Trophoblast cell (in vitro differentiated cells and primary cell): ENCODE measurements at regions not wholly inside any gene's neighbourhood (a gene's known extent, or its start where the extent isn't known, plus 50 kb on each side); places are given as distances from the start of the nearest gene placed in this dataset.

Source experiments
- DNase-seq, 2 donors: peaks; one replicate each; pipeline ENCODE4 v3.0.0-alpha.2; 2016
- H2AFZ ChIP-seq: 2 replicates; pipeline ENCODE4 v1.6.1; 2013; ENCODE audit warnings: low read length, moderate library complexity, mild to moderate bottlenecking; ENCODE audit not compliant: insufficient read depth, poor library complexity
- H2AK5ac ChIP-seq: 2 replicates; pipeline ENCODE4 v1.6.1; 2013; ENCODE audit warnings: mild to moderate bottlenecking, low read length
- H2BK120ac ChIP-seq: 2 replicates; pipeline ENCODE4 v1.6.1; 2013; ENCODE audit warnings: low read length, mild to moderate bottlenecking, moderate library complexity; ENCODE audit not compliant: insufficient read depth, poor library complexity
- H2BK12ac ChIP-seq: 2 replicates; pipeline ENCODE4 v1.6.1; 2013; ENCODE audit warnings: mild to moderate bottlenecking, low read length, moderate library complexity
- H2BK5ac ChIP-seq: 2 replicates; pipeline ENCODE4 v1.6.1; 2013; ENCODE audit warnings: low read length, low read depth, moderate library complexity, mild to moderate bottlenecking; ENCODE audit not compliant: poor library complexity
- H3K14ac ChIP-seq: 2 replicates; pipeline ENCODE4 v1.6.1; 2013; ENCODE audit warnings: mild to moderate bottlenecking, low read length
- H3K18ac ChIP-seq: 2 replicates; pipeline ENCODE4 v1.6.1; 2013; ENCODE audit warnings: mild to moderate bottlenecking, low read length
- H3K23ac ChIP-seq: 2 replicates; pipeline ENCODE4 v1.6.1; 2013; ENCODE audit warnings: low read length
- H3K27ac ChIP-seq: 2 replicates; pipeline ENCODE4 v1.5.1; 2013; ENCODE audit warnings: low read depth, mild to moderate bottlenecking, inconsistent platforms, low read length, moderate library complexity
- H3K27me3 ChIP-seq: 2 replicates; pipeline ENCODE4 v1.6.1; 2013; ENCODE audit warnings: inconsistent platforms, mild to moderate bottlenecking, low read length, moderate library complexity; ENCODE audit not compliant: insufficient read depth
- H3K36me3 ChIP-seq, 2 experiments: 1 replicate in 1 of 2; 2 replicates in 1 of 2; pipeline ENCODE4 v1.6.1; 2013; ENCODE audit warnings: low read length in 2 of 2, mild to moderate bottlenecking in 2 of 2, moderate library complexity in 1 of 2; ENCODE audit not compliant: insufficient read depth in 2 of 2, control insufficient read depth in 1 of 2
- H3K4ac ChIP-seq: 2 replicates; pipeline ENCODE4 v1.6.1; 2013; ENCODE audit warnings: low read depth, mild to moderate bottlenecking, low read length, moderate library complexity
- H3K4me1 ChIP-seq, 2 experiments: 1 replicate in 1 of 2; 2 replicates in 1 of 2; pipeline ENCODE4 v1.6.1; 2013; ENCODE audit warnings: low read length in 2 of 2, mild to moderate bottlenecking in 2 of 2, moderate library complexity in 1 of 2; ENCODE audit not compliant: insufficient read depth in 2 of 2, control insufficient read depth in 1 of 2
- H3K4me2 ChIP-seq: 2 replicates; pipeline ENCODE4 v1.6.1; 2013; ENCODE audit warnings: inconsistent platforms, mild to moderate bottlenecking, low read length, moderate library complexity
- H3K4me3 ChIP-seq: 2 replicates; pipeline ENCODE4 v1.5.1; 2013; ENCODE audit warnings: mild to moderate bottlenecking, low read depth, low read length, inconsistent platforms
- H3K79me1 ChIP-seq: one replicate; pipeline ENCODE4 v1.6.1; 2013; ENCODE audit warnings: low read length
- H3K79me2 ChIP-seq: 2 replicates; pipeline ENCODE4 v1.6.1; 2013; ENCODE audit warnings: low read length, mild to moderate bottlenecking; ENCODE audit not compliant: control insufficient read depth, insufficient read depth, poor library complexity
- H3K9ac ChIP-seq: 2 replicates; pipeline ENCODE4 v1.6.1; 2013; ENCODE audit warnings: mild to moderate bottlenecking, low read length
- H3K9me3 ChIP-seq: 2 replicates; pipeline ENCODE4 v1.6.1; 2013; ENCODE audit warnings: low read depth, mild to moderate bottlenecking, control low read depth, inconsistent platforms, low read length; ENCODE audit not compliant: insufficient read depth
- H4K12ac ChIP-seq: 2 replicates; pipeline ENCODE4 v1.6.1; 2013; ENCODE audit warnings: low read depth, mild to moderate bottlenecking, low read length, moderate library complexity
- H4K8ac ChIP-seq: 2 replicates; pipeline ENCODE4 v1.6.1; 2013; ENCODE audit warnings: low read depth, mild to moderate bottlenecking, low read length, moderate library complexity
- H4K91ac ChIP-seq: one replicate; pipeline ENCODE4 v1.6.1; 2013; ENCODE audit warnings: low read depth, mild to moderate bottlenecking, low read length, moderate library complexity
- WGBS: extraction: QIAGEN DNeasy Blood & Tissue Kit; methylation state at CpG from one replicate; pipeline ENCODE4 v1.1.7; 2013; ENCODE audit warnings: missing lambda C conversion rate; ENCODE audit not compliant: insufficient read length, insufficient coverage; ENCODE audit errors: extremely low coverage; 5-methylcytosine and 5-hydroxymethylcytosine counted together

DNA sequence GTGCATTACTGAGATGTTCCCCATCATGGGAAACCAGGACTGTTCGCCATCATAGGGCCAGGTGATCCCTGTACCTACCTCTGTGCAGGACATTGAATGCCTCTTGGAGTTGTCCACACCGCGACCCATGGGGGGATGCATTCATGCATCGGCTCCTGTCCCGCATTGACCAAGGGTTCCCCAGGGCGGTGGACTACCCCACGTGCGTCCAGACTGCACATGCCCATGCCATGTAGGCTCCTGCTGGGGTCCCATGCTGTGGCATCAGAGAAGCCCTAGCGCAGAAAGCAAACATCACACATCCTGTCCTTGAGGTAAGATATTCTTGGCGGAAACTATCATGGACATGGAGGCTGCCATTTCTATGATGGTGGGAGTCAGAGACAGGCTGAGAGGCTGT is 121.6 kb upstream of the UNC5B start:
- H2BK5ac ChIP-seq, result no peak overlapping the region
- H3K4me2 ChIP-seq, result no peak overlapping the region
- no peak overlapping the region for H3K4me3 ChIP-seq
- WGBS, result no CpG with 5 or more reads among the region's 10 CpGs
- H4K8ac ChIP-seq, result no peak overlapping the region
- H3K27me3 ChIP-seq, result no peaks in the 10 kb centered on the region
- no peak overlapping the region for H2AK5ac ChIP-seq
- no peak overlapping the region for H4K91ac ChIP-seq
- H3K79me2 ChIP-seq, result no peaks in the 10 kb centered on the region
- H2BK120ac ChIP-seq, result no peak overlapping the region
- H3K9me3 ChIP-seq, result peaks cover 1% of the 10 kb centered on the region
- H3K36me3 ChIP-seq, result no peaks in the 10 kb centered on the region
- H3K4ac ChIP-seq, result no peak overlapping the region
- H3K27ac ChIP-seq, result no peak overlapping the region
- H2BK12ac ChIP-seq, result no peak overlapping the region
- H3K79me1 ChIP-seq, result no peaks in the 10 kb centered on the region
- no peak overlapping the region for H3K9ac ChIP-seq
- no peak overlapping the region for H4K12ac ChIP-seq
- no peak overlapping the region for H2AFZ ChIP-seq
- no peak overlapping the region for H3K18ac ChIP-seq
- no peaks in the 10 kb centered on the region for H3K4me1 ChIP-seq
- H3K14ac ChIP-seq, result no peak overlapping the region
- DNase-seq, result no peak
- no peak overlapping the region for H3K23ac ChIP-seq

- Histone ChIP-seq H3K4me2 (no peak overlapping the region), H3K4ac (no peak overlapping the region), H3K14ac (no peak overlapping the region), H3K18ac (no peak overlapping the region), H4K8ac (no peak overlapping the region), H3K4me3 (no peak overlapping the region), H3K9ac (no peak overlapping the region), H3K36me3 (no peaks in the 10 kb centered on the region), H4K91ac (no peak overlapping the region), H3K9me3 (peaks cover 1% of the 10 kb centered on the region), H4K12ac (no peak overlapping the region), H3K23ac (no peak overlapping the region), H3K79me2 (no peaks in the 10 kb centered on the region), H3K4me1 (no peaks in the 10 kb centered on the region), H3K79me1 (no peaks in the 10 kb centered on the region), H2AK5ac (no peak overlapping the region), H3K27ac (no peak overlapping the region), H2BK120ac (no peak overlapping the region), H2BK5ac (no peak overlapping the region), H2BK12ac (no peak overlapping the region), H2AFZ (no peak overlapping the region), H3K27me3 (no peaks in the 10 kb centered on the region)
- WGBS, result no CpG with 5 or more reads among the region's 4 CpGs
- no peak for DNase-seq
Measured at GRCh38 chr10:71092812-71093401, 119.5 kb upstream of the UNC5B start.

DNA sequence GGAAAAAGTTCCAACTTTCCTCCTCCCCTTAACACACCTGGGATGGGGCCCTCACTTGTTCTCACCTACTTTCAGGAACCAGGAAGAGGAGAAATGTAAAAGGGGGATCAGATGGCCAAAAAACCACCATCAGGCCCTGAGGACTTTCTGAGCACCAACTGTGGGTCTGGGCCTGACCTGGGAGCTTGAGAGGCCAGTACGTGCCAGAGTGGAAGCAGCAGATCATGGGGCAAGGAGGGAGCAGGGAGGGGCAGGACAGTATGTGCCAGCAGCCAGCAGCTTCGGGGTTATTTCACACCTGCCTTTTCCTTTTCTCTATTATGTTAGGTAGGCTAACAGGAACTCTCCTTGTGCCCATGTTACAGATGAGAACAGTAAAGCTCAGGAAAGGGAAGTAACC is 118.8 kb upstream of the UNC5B start:
- H2BK12ac ChIP-seq, result no peak overlapping the region
- H4K8ac ChIP-seq, result no peak overlapping the region
- no CpG with 5 or more reads among the region's 2 CpGs for WGBS
- H3K4me3 ChIP-seq, result no peak overlapping the region
- no peaks in the 10 kb centered on the region for H3K27me3 ChIP-seq
- H3K36me3 ChIP-seq, result no peaks in the 10 kb centered on the region
- H4K12ac ChIP-seq, result no peak overlapping the region
- no peaks in the 10 kb centered on the region for H3K79me1 ChIP-seq
- H3K9me3 ChIP-seq, result peaks cover 1% of the 10 kb centered on the region
- no peak overlapping the region for H2BK120ac ChIP-seq
- no peak for DNase-seq
- no peak overlapping the region for H3K4me2 ChIP-seq
- H3K9ac ChIP-seq, result no peak overlapping the region
- H3K79me2 ChIP-seq, result no peaks in the 10 kb centered on the region
- no peak overlapping the region for H3K27ac ChIP-seq
- H4K91ac ChIP-seq, result no peak overlapping the region
- no peak overlapping the region for H3K18ac ChIP-seq
- H3K4ac ChIP-seq, result no peak overlapping the region
- H2BK5ac ChIP-seq, result no peak overlapping the region
- no peak overlapping the region for H2AK5ac ChIP-seq
- H3K4me1 ChIP-seq, result no peaks in the 10 kb centered on the region
- H3K23ac ChIP-seq, result no peak overlapping the region
- H2AFZ ChIP-seq, result no peak overlapping the region
- H3K14ac ChIP-seq, result no peak overlapping the region

DNA sequence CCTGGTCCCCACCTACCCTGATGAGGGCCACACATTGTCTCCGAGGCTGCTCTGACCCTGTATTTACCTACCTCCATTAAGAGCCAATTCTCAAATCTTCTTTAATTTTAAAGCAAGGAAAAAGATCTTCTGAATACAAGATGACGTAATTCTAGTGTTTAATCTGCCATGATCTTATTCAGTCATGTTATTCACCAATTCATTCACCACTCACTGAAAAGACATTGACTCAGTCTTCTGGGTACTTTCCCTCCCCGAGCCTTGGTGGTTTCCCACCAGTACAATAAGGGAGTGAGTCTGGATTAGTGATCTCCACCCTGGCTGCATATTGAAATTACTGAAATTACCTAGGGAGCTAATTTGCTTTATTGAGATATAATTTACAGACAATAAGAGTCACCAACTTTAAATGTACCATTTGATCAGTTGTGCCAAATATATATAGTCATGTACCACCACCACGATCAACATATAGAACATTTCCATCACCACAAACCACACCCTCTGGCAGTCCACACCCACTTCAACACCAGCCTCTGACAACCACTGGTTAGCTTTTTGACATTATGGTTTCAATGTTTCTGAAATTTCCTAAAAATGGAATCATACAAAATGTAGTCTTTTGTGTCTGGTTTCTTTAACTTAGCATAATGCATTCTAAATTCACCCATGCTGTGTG is 117.5 kb upstream of the UNC5B start:
- Histone ChIP-seq H4K8ac (no peak overlapping the region), H3K18ac (no peak overlapping the region)
- no CpG with 5 or more reads among the region's 4 CpGs for whole genome bisulfite sequencing

More for the DNA sequence above, 117.5 kb upstream of the UNC5B start:
- Histone ChIP-seq H4K91ac (no peak overlapping the region), H3K27ac (no peak overlapping the region), H3K4me1 (no peaks in the 10 kb centered on the region), H3K23ac (no peak overlapping the region), H2AK5ac (no peak overlapping the region), H3K79me2 (no peaks in the 10 kb centered on the region), H4K12ac (no peak overlapping the region), H3K79me1 (no peaks in the 10 kb centered on the region), H3K14ac (no peak overlapping the region), H3K4ac (no peak overlapping the region), H2BK5ac (no peak overlapping the region), H3K4me2 (no peak overlapping the region), H3K27me3 (no peaks in the 10 kb centered on the region), H2BK12ac (no peak overlapping the region), H3K9me3 (peaks cover 1% of the 10 kb centered on the region), H3K36me3 (no peaks in the 10 kb centered on the region), H3K9ac (no peak overlapping the region), H2BK120ac (no peak overlapping the region), H2AFZ (no peak overlapping the region), H3K4me3 (no peak overlapping the region)
- no peak for DNase-seq
